NCI-H226 (cell line): ENCODE measurements at regions not wholly inside any gene's neighbourhood (a gene's known extent, or its start where the extent isn't known, plus 50 kb on each side); places are given as distances from the start of the nearest gene placed in this dataset.

ENCODE experiments used
- DNase-seq: peaks from one replicate; pipeline ENCODE4 v3.0.0-alpha.2; 2015

DNA sequence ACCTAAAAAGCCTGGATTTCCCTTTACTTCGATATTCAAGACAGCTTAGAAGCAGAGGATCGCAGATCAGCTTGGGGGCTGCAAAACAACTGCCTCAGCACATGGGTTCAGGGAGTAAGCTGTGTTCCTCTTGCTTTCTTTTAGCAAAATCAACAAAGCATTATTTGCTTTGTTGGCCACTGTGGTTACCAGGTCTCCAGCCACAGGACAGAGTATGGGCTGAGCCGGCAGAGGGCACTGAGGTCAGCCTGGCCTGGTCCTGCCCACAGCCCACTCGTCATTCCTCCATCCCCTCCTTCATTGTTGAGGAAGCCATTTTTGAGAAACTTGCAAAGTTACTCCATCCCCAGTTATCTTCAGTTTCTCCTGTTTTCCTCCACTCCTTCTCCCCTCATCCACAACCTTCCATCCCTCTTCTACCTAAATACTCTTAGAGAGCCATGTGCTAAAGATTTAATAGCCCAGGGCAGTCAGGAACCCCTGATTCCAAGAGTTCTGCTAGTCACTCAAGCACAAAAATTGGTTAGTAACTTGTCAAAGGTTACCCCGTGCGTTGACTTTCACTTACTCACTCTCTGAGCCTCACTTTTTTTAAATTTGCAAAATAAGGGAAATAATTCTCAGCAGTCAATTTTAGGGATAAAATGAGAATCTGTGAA is 60.0 kb upstream of the HES1 start:
- DNase-seq = no peak

DNA sequence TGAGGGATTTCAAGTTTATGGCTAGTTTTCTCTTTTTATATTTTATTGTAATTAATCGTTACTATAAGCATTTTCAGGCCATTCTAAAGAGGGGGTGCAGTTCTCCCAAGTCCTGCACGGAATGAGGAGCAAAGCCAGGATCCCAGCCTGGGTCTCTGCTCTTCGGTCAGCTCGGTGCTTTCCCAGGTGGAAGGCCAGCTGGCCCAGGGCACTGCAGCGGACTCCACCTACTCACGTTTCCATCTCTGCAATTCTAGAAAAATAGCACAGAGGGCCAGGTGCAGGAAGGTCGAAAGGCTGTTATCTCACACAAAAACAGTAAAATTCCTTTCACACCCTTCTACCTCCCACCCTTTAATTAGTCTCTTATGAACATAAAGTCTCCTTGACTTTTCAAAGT is 59.5 kb upstream of the HES1 start:
- no peak for DNase-seq

DNA sequence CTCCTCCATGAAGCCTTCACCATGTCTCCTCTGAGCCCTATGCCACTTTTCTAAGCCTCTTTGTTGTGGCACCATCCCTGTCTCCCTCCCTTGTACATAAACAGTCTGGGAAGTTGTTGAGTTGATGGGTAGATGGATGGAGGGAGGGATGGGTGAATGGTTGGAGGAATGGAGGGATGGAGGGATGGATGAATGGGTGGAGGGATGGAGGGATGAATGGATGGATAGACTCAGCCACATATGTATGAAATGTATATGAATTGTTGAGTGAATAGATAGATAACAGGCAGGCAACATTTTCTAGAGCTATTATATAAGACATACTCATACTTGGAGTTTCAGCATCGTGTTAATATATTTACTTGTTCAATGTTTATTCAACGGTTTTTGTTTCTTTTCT is 58.3 kb upstream of the HES1 start:
- no peak for DNase-seq

DNA sequence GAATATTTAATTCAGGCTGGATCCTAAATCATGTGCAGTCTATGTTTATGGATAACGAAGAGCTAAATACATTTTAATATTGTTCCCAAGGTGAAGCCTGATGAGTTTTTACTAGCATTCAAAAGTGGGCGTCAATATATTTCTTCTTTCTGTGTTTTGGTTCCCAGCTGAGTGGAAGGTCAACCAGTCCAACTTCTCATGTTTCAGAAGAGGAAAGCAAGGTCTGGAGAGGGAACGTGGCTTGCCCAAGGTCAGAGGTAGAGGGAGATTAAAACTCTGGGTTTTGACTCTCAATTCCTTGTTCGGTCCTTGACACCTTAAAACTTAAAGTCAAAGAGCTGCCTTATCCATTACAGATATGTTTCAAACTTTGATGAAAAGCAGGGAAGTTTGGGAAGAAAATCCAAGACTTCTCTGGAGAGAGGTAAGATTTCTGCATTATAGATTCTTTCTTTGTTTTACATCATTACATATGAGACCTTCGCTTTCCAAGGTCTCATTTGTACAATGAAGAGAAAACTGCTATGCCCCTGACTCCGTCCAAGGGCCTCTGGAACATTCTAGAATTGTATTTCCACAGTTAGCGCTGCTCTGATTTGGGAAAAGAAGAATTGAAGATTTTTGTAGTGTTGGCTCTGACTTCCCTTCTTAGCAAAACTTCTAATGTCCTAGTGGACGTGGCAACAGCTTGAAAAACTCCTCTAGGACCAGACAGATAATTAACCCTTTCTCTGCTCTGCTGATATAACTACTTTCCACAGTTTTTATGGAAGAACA is 57.7 kb upstream of the HES1 start:
- no peak for DNase-seq

DNA sequence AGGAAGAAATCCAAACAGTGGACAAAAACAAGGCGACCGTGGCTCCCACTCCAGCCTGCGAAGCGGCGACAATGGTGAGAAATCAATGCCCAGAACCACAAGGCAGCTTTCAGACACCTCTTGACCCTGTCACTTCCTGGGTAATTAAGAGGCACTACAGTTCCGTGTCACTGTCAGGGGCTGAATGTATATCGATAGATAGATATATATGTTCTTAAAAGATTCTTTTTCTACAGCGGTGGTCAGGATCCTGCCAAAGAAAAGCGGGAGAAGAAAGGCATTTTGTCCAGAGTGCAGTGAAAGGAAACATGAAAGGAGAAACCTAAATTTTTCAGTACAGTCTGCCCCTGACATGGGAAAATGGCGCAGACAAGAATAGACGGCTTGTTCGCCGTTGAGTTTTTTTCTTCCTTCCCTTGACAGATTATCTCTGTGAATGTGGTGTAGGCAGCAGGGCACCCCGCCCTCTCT is 56.2 kb upstream of the HES1 start:
- DNase-seq = no peak

DNA sequence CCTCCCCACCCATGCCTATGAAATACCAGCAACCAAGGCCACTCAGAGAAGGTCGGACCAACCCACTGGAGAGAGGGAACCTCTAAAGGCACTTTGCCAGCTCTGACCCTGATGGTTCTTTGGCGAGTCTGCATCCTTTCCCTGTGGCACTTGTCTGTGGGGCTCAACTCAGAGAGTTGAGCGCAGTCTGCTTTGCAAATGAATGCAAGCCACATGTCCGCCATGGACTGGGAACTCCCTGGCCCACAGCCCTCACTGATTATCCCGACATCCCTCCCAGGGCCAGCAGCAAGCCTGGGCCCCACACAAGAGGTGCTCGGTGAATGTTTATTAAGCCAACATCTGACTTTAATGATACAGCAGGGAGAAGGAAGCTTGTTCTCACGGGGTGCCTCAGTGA is 55.5 kb upstream of the HES1 start:
- DNase-seq = no peak

DNA sequence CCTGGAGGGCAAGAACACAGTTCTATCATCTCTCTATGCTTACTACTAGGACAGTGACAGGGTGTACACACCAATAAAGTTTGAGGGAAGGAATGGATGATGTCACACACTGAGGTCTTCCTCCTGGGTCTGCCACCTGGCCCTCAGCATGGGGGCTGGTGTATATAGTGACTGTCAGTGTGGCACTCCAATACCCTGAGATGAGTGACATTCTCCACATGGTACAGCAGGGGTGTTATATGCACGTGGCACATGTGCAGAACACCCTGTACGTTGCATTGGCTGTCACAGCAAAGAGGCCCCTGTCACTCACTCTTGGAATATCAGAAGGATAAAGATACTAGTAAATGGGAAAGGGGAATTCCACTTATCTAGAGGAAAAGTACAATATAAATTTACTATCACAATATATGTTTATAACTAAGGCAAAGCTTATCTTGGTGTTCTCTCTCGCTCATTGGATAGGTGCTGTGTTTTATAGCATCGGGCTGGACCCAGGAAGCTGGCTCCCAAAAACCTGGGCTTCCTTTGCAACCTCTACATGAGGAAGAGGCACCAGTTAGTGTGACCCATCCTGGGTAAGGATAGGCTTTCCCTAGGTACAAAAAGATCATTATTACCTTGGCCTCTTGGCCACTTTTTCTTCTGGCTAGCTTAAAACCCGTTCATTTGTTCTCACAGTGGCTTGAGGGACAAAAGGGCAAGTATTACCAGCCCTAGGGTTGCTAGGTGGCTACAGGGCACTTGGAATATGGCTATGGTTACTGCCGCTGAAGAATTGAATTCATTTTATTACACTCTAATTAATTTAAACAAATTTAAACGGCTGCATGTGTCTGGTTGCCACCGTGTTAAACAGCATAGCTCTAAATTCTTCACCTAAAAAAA is 54.8 kb upstream of the HES1 start:
- no peak for DNase-seq

DNA sequence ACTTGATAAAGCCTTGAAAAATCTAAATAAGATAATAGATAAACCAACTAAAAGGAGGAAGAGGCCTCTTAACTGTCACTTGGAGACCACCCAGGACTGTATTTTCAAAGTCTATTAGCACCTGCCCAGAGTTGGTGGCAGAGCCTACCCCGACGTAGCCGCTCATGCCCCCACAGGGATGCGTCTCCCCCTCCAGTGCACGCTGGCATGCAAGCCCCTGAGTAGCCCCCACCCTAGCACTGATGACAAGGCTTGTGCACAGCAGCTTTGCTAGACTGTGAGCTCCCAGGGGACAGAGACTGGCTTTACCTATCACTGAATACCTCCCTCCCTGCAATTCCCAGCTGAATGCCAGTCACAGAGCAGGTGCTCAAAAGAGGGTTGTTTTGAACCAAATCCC is 54.1 kb upstream of the HES1 start:
- DNase-seq = no peak

DNA sequence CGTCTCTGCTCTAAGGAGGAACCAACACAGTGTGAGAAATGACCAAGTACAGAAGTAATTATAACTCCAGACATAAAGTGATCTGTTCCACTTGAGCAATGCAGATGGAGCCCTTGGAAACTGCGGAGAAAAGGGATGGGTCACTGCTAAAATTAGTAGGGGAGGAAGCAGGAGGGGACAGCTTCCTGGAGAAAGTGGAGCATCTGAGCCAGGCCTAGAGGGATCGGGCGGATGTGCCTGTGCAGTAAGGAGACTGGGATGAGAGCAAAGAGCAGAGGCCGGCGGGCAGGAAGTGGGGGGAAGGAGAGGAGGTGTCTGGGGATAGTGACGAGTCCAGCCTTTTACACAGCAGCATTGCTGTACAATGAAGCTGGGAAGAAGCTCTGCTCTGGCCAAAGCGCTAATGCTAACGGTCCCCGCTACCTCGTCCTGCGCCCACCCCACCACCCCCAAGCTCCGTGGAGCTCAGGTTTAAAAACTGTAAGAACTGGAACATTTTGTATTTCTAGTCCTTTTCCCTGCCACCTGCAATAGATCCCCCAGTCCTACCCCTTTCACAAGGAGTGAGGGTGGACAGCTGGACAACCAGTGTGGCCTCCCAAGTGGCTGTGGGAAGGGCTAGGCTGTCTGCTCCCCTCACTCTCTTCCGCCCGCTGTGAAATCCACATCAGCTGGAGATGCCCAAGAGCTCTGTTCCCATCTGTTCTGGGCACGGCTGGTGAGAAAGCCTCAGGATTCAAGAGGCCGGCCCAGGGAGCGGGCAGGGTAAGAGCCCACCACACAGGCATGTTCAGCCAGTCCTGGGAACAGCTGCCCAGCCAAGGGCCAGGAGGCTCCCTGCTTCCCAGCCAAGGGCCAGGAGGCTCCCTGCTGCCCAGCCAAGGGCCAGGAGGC is 53.0 kb upstream of the HES1 start:
- DNase-seq = no peak

DNA sequence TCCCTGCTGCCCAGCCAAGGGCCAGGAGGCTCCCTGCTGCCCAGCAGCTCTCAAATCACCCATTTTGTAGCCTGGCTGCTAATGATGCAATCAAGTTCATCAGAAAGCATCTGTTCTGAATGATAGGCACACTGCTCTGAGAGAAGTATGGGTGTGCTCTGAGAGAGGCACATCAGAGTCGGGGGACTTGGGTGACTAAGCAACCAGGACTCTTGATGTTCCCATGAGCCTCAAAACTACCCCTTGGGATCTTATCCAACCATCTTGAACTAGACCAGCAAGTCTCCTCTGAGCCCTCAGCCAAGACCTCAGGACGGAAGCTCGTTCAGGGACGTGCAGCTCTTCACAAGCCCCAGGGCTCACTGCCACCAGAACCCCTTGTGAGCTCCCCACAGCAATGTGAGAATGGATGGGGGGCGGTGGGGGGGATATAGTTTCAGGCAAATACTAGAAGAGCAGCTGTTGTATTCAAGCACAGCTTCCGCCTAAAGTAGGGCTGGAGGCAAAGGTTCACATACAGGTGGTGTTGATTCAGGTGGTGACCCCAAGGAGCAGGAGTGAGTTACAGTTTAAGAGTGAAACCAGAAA is 52.2 kb upstream of the HES1 start:
- no peak for DNase-seq

DNA sequence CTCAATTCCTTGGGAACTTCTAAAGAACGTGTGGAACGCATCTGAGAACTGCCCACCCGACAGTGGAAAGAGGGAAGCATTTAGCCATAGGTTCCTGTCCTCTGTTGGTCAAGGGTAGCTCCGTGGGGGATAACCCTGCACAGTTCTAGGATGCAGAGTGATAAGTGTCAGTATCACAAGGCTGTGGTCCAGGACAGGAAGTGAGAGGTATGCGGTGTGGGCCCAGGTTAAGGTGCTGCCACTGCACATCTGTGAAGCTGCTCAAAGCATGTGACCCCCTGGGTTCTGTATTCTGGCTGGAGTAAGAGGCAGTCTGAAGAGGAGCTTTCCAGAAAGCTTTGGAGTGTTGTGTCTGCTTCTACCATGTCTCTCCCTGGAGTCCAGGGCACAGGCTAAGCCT is 51.7 kb upstream of the HES1 start:
- DNase-seq = no peak
